Activated CD4-positive, alpha-beta T cell treated with anti-CD3 and anti-CD28 coated beads for 36 hours (primary cell): ENCODE measurements at regions not wholly inside any gene's neighbourhood (a gene's known extent, or its start where the extent isn't known, plus 50 kb on each side); places are given as distances from the start of the nearest gene placed in this dataset.

Experiments
- ATAC-seq: fragments of 200-7000 bp; cut with Tn5 transposase; one replicate; pipeline ENCODE4 v1.10.0; 2021; ENCODE audit warnings: mild to moderate bottlenecking, moderate library complexity
- CTCF ChIA-PET: fragments of 350-600 bp; sonication (Branson Sonifier 250); formaldehyde crosslinking; loops from one replicate; lab custom pipeline; 2021; ENCODE audit warnings: antibody characterized with exemption; lab: Charles Lee
- POLR2A ChIA-PET: fragments of 350-600 bp; sonication (Branson Sonifier 250); formaldehyde crosslinking; loops from one replicate; lab custom pipeline; 2021; ENCODE audit warnings: antibody characterized with exemption, inconsistent platforms; lab: Charles Lee
- DNase-seq: peaks from one replicate; pipeline ENCODE4 v3.0.0-alpha.2; 2020
- H3K27ac Mint-ChIP-seq: one replicate; pipeline ENCODE4 v1.8.0; 2021; ENCODE audit warnings: mixed read lengths
- H3K27me3 Mint-ChIP-seq: one replicate; pipeline ENCODE4 v1.8.0; 2021; ENCODE audit warnings: mixed read lengths
- H3K36me3 Mint-ChIP-seq: one replicate; pipeline ENCODE4 v1.8.0; 2021; ENCODE audit warnings: low read depth, mixed read lengths
- H3K4me1 Mint-ChIP-seq: one replicate; pipeline ENCODE4 v1.8.0; 2021; ENCODE audit warnings: mixed read lengths
- H3K4me3 Mint-ChIP-seq: one replicate; pipeline ENCODE4 v1.8.0; 2021; ENCODE audit warnings: mild to moderate bottlenecking, moderate library complexity, mixed read lengths
- H3K9me3 Mint-ChIP-seq: one replicate; pipeline ENCODE4 v1.8.0; 2021; ENCODE audit warnings: low read depth, mixed read lengths
- intact Hi-C, 2 experiments: fragments of 100-400 bp; cut with DNase I in 1 of 2; cut with micrococcal nuclease in 1 of 2; formaldehyde crosslinking; loops; one replicate each; pipeline versions ENCODE4 v1.14.2 to v1.15.1; 2022 to 2024; cut with DNase I, micrococcal nuclease

GRCh38 chr9:84554069-84554664 lies 115.4 kb upstream of the NTRK2 start:
- ChIA-PET CTCF (no interaction called here), POLR2A (no interaction called here)
- Mint-ChIP-seq H3K36me3 (no peaks in the 10 kb centered on the region), H3K27me3 (peaks cover 5% of the 10 kb centered on the region), H3K9me3 (peaks cover 1% of the 10 kb centered on the region), H3K4me3 (no peak overlapping the region), H3K27ac (no peak overlapping the region), H3K4me1 (no peaks in the 10 kb centered on the region)
- intact Hi-C loops = no loop called here
- DNase-seq (no peak), ATAC-seq (no peak)

DNA sequence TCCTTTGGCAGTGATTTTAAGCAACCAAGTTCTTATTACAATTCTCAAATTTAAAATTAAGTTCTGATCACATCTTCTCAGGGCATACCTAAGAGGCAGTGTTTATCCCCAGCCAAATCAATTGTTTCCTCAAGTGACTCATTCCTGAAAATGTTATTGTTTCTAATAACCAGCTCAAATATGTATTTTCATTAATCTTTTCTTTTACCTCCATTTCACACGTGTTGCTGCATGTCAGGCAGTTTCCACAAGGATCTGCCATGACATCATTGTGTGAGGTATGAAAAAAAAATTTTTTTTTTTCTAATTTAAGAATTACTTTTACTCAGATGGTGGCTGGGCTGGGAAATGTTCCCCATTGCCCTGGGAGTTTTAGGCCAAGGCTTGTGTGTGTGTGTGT lies 113.0 kb upstream of the NTRK2 start:
- CTCF ChIA-PET = interaction anchor here (0.6 kb wide), 1 partner anchor 159 kb away, joined by 3 read pairs; no protein-coding TSS in a partner anchor
- no peak overlapping the region for H3K4me3 Mint-ChIP-seq

DNA sequence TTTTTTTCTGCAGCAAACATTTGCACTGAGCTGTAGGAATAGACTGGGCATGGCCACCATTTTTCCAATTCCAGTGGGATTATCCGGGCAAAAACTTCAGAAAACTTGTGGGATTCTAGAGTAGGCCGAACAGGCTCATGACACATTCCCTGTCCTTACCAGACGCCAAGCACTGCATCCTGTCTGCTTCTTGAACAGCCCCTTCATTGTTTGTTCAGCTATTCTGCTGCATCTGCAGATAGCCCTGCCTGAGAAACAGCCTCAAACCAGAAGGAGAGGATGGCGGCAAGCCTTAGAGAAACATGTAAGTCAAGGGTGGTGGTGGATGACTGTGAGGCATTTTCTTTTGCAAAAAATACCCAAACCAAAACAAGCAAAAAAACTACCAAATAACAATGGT lies 111.8 kb upstream of the NTRK2 start:
- ChIA-PET POLR2A (no interaction called here), CTCF (no interaction called here)
- DNase-seq = no peak
- no peak overlapping the region for H3K4me3 Mint-ChIP-seq
- no peaks in the 10 kb centered on the region for H3K36me3 Mint-ChIP-seq
- no peaks in the 10 kb centered on the region for H3K4me1 Mint-ChIP-seq
- no peak for ATAC-seq
- intact Hi-C loops = no loop called here
- peaks cover 10% of the 10 kb centered on the region for H3K27me3 Mint-ChIP-seq
- no peaks in the 10 kb centered on the region for H3K9me3 Mint-ChIP-seq
- no peak overlapping the region for H3K27ac Mint-ChIP-seq

More for the DNA sequence above, 113.0 kb upstream of the NTRK2 start:
- Mint-ChIP-seq H3K9me3 (peaks cover 1% of the 10 kb centered on the region), H3K4me1 (no peaks in the 10 kb centered on the region), H3K36me3 (no peaks in the 10 kb centered on the region), H3K27me3 (peaks cover 5% of the 10 kb centered on the region), H3K27ac (no peak overlapping the region)
- intact Hi-C loops = no loop called here
- POLR2A ChIA-PET = no interaction called here
- ATAC-seq (no peak), DNase-seq (no peak)

DNA sequence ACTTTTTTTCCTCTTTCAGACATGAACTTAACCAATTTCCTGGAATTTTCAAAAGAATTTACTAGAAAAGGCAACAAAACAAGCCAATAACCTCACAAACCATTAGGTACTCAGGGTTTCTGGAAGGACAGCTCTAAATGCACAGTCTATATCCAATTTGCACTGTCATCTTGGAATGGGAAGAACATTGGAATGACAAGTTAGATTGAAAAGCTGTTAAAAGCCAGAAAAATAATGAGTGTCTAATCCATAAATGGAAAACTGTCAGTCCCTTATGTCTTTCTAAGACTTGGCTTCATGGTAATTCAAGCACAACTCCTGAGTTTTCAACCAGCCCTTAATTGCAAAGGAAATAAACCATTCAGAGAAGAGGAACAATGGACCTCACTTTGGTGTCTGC lies 105.8 kb upstream of the NTRK2 start:
- ChIA-PET CTCF (no interaction called here), POLR2A (no interaction called here)
- Mint-ChIP-seq H3K27ac (no peak overlapping the region), H3K4me1 (no peaks in the 10 kb centered on the region), H3K9me3 (no peaks in the 10 kb centered on the region), H3K36me3 (no peaks in the 10 kb centered on the region), H3K27me3 (peaks cover 8% of the 10 kb centered on the region), H3K4me3 (no peak overlapping the region)
- intact Hi-C loops = no loop called here
- DNase-seq = no peak
- no peak for ATAC-seq

- H3K4me1 Mint-ChIP-seq = no peaks in the 10 kb centered on the region
- POLR2A ChIA-PET = no interaction called here
- H3K9me3 Mint-ChIP-seq = no peaks in the 10 kb centered on the region
- CTCF ChIA-PET = no interaction called here
- H3K27me3 Mint-ChIP-seq = peaks cover 2% of the 10 kb centered on the region
- ATAC-seq (no peak), DNase-seq (no peak)
- intact Hi-C loops = no loop called here
- H3K36me3 Mint-ChIP-seq = no peaks in the 10 kb centered on the region
- H3K27ac Mint-ChIP-seq = no peak overlapping the region
- no peak overlapping the region for H3K4me3 Mint-ChIP-seq
Observed at GRCh38 chr9:84567805-84568204, 101.7 kb upstream of the NTRK2 start.

- Mint-ChIP-seq H3K4me1 (no peaks in the 10 kb centered on the region), H3K36me3 (no peaks in the 10 kb centered on the region), H3K27ac (no peak overlapping the region), H3K27me3 (peaks cover 8% of the 10 kb centered on the region), H3K4me3 (no peak overlapping the region), H3K9me3 (no peaks in the 10 kb centered on the region)
- CTCF ChIA-PET = interaction anchor here (0.8 kb wide), 1 partner anchor 1806 kb away, joined by 3 read pairs; no protein-coding TSS in a partner anchor
- intact Hi-C loops = no loop called here
- no peak for DNase-seq
- POLR2A ChIA-PET = no interaction called here
- no peak for ATAC-seq
Observed at GRCh38 chr9:84570482-84571154, 98.9 kb upstream of the NTRK2 start.

DNA sequence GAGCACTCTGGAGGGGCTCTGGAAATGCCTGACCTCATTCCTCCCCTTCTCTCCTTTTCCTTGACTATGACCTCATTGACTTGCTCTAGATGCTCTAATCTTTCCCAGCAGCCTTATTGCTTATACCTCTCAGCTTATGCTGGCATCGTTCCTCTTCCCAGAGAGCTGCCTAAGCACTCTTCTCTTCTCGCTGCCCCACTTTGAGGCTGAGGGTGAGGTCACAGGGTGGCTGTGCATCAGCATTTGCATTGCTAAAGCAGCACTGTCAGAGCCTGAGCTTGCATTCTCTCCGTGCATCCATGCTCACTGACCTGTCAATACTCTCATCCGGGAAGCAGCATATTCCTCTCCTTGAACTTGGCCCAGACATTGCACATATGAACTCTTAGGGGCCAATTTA lies 96.4 kb upstream of the NTRK2 start:
- no peak overlapping the region for H3K27ac Mint-ChIP-seq
- no peak for ATAC-seq

GRCh38 chr9:84575705-84576104 lies 93.8 kb upstream of the NTRK2 start:
- H3K4me1 Mint-ChIP-seq = no peaks in the 10 kb centered on the region
- H3K27me3 Mint-ChIP-seq = peaks cover 14% of the 10 kb centered on the region
- no peaks in the 10 kb centered on the region for H3K36me3 Mint-ChIP-seq
- DNase-seq (no peak), ATAC-seq (no peak)
- H3K4me3 Mint-ChIP-seq = no peak overlapping the region
- H3K27ac Mint-ChIP-seq = no peak overlapping the region
- ChIA-PET POLR2A (no interaction called here), CTCF (no interaction called here)
- intact Hi-C loops = no loop called here
- no peaks in the 10 kb centered on the region for H3K9me3 Mint-ChIP-seq

More for the DNA sequence above, 96.4 kb upstream of the NTRK2 start:
- DNase-seq = no peak
- POLR2A ChIA-PET = no interaction called here
- intact Hi-C loops = no loop called here
- CTCF ChIA-PET = no interaction called here
- peaks cover 13% of the 10 kb centered on the region for H3K27me3 Mint-ChIP-seq
- H3K9me3 Mint-ChIP-seq = no peaks in the 10 kb centered on the region
- H3K4me3 Mint-ChIP-seq = no peak overlapping the region
- no peaks in the 10 kb centered on the region for H3K36me3 Mint-ChIP-seq
- H3K4me1 Mint-ChIP-seq = no peaks in the 10 kb centered on the region

GRCh38 chr9:84583866-84584265 lies 85.7 kb upstream of the NTRK2 start:
- no peak overlapping the region for H3K4me3 Mint-ChIP-seq
- DNase-seq = no peak
- ChIA-PET CTCF (no interaction called here), POLR2A (no interaction called here)
- H3K27ac Mint-ChIP-seq = no peak overlapping the region
- intact Hi-C loops = no loop called here
- H3K27me3 Mint-ChIP-seq = peaks cover 2% of the 10 kb centered on the region
- H3K4me1 Mint-ChIP-seq = no peaks in the 10 kb centered on the region
- no peak for ATAC-seq
- no peaks in the 10 kb centered on the region for H3K36me3 Mint-ChIP-seq
- no peaks in the 10 kb centered on the region for H3K9me3 Mint-ChIP-seq

DNA sequence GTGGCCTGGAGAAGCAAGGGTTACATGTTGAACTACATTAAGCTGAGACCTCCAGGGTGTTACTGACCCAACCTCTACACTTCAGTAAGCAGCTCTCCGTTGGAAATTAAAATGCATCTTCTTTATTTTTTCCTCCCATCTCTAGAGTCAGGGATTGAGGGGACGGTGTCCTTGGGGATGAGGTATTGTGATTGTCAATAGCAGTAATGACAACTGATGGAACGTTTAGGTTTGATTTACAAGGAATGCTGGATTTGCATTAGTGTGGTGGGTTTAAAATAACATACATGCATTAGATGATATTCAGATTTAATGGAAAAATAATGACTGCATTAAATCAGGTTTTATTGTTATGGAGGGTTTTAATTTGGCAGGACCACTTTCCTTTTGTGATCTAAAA lies 82.9 kb upstream of the NTRK2 start:
- ChIA-PET CTCF (no interaction called here), POLR2A (no interaction called here)
- DNase-seq (no peak), ATAC-seq (no peak)
- no peaks in the 10 kb centered on the region for H3K9me3 Mint-ChIP-seq
- no peak overlapping the region for H3K4me3 Mint-ChIP-seq
- no peak overlapping the region for H3K27ac Mint-ChIP-seq
- no peaks in the 10 kb centered on the region for H3K36me3 Mint-ChIP-seq
- H3K27me3 Mint-ChIP-seq = peaks cover 2% of the 10 kb centered on the region
- intact Hi-C loops = no loop called here
- H3K4me1 Mint-ChIP-seq = no peaks in the 10 kb centered on the region

DNA sequence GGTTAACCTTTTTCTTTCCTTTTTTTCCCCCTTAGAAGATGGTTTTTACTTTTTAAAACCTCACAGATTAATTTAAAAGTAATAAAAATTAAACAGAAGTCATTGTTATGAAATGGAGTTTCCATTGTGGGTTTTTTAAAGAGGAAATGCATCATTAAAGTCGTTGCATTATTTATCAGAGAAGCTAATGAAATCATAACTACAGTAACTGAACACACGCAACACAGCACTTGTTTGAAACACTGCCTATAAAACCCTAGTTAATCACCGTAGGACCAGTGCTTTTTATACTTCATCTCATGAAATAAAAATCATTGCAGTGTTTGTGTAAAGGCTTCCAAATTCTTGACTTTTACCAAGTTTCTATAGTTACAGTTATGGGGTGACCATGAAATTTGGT lies 82.4 kb upstream of the NTRK2 start:
- ATAC-seq (no peak), DNase-seq (no peak)
- Mint-ChIP-seq H3K4me3 (no peak overlapping the region), H3K36me3 (no peaks in the 10 kb centered on the region), H3K27me3 (peaks cover 2% of the 10 kb centered on the region), H3K4me1 (no peaks in the 10 kb centered on the region), H3K9me3 (no peaks in the 10 kb centered on the region), H3K27ac (no peak overlapping the region)
- ChIA-PET POLR2A (no interaction called here), CTCF (no interaction called here)
- intact Hi-C loops = no loop called here

GRCh38 chr9:84589542-84589941 lies 80.0 kb upstream of the NTRK2 start:
- intact Hi-C loops = no loop called here
- H3K27ac Mint-ChIP-seq = no peak overlapping the region
- H3K4me1 Mint-ChIP-seq = no peaks in the 10 kb centered on the region
- DNase-seq (no peak), ATAC-seq (no peak)
- CTCF ChIA-PET = no interaction called here
- H3K4me3 Mint-ChIP-seq = no peak overlapping the region
- POLR2A ChIA-PET = no interaction called here
- H3K9me3 Mint-ChIP-seq = peaks cover 4% of the 10 kb centered on the region
- H3K36me3 Mint-ChIP-seq = no peaks in the 10 kb centered on the region
- peaks cover 2% of the 10 kb centered on the region for H3K27me3 Mint-ChIP-seq
